Sigmoid colon (tissue), 6 donors: ENCODE measurements at regions not wholly inside any gene's neighbourhood (a gene's known extent, or its start where the extent isn't known, plus 50 kb on each side); places are given as distances from the start of the nearest gene placed in this dataset.
A peak's percentile ranks its signal among the peaks of the same experiment; 100 is the strongest.

Source experiments
- DNase-seq: peaks from one replicate; pipeline ENCODE4 v3.0.0-alpha.2; 2019
- H3K27ac ChIP-seq, 4 donors: fragments of 200-600 bp; sonication (generic); one replicate each; pipeline ENCODE4 v1.5.1; 2016 to 2019; ENCODE audit warnings: mild to moderate bottlenecking in 1 of 4
- H3K27me3 ChIP-seq, 3 donors: fragments of 200-600 bp; sonication (generic); one replicate each; pipeline ENCODE4 v1.5.1; 2019; ENCODE audit warnings: mild to moderate bottlenecking in 1 of 3
- H3K36me3 ChIP-seq, 4 donors: fragments of 200-600 bp; sonication (generic); one replicate each; pipeline ENCODE4 v1.5.1; 2016 to 2019
- H3K4me1 ChIP-seq, 4 donors: fragments of 200-600 bp; sonication (generic); one replicate each; pipeline ENCODE4 v1.5.1; 2017 to 2019
- H3K4me3 ChIP-seq, 4 donors: fragments of 200-600 bp; sonication (generic); one replicate each; pipeline ENCODE4 v1.5.1; 2017 to 2019; ENCODE audit warnings: mild to moderate bottlenecking in 2 of 4, moderate library complexity in 1 of 4
- H3K9me3 ChIP-seq, 4 donors: fragments of 200-600 bp in 3 of 4; sonication (generic) in 3 of 4; one replicate each; pipeline versions ENCODE4 v1.5.1 to v1.6.1; 2013 to 2019
- CTCF ChIP-seq, 4 experiments: fragments of 450-650 bp in 3 of 4; fragments of 200-600 bp in 1 of 4; IDR thresholded peaks; one replicate each; pipeline ENCODE4 v1.5.1; 2016 to 2019; ENCODE audit warnings: antibody characterized with exemption in 4 of 4, mild to moderate bottlenecking in 3 of 4, moderate library complexity in 2 of 4
- EP300 ChIP-seq, 4 donors: sonication (generic); formaldehyde crosslinking; IDR thresholded peaks; one replicate each; pipeline ENCODE4 v1.6.1; 2017; ENCODE audit warnings: antibody characterized with exemption in 4 of 4
- POLR2A ChIP-seq, 2 donors: fragments of 450-650 bp; IDR thresholded peaks; one replicate each; pipeline ENCODE4 v1.6.1; 2016; ENCODE audit warnings: antibody characterized with exemption in 2 of 2, mild to moderate bottlenecking in 2 of 2, moderate library complexity in 2 of 2
- POLR2AphosphoS5 ChIP-seq, 4 donors: sonication (generic); formaldehyde crosslinking; IDR thresholded peaks; one replicate each; pipeline ENCODE4 v1.6.1; 2017; ENCODE audit warnings: antibody characterized with exemption in 4 of 4
- WGBS, 2 donors: extraction: QIAGEN DNeasy Blood & Tissue Kit; methylation state at CpG; one replicate each; pipeline ENCODE4 v1.1.7; 2013; 5-methylcytosine and 5-hydroxymethylcytosine counted together
- intact Hi-C: fragments of 100-400 bp; cut with DNase I; formaldehyde crosslinking; loops from one replicate; pipeline ENCODE4 v1.15.1; 2023
- donor health status: healthy with polysubstance abuse.
- donor health status: healthy.

GRCh38 chr3:152778022-152778421 is 56.9 kb upstream of the P2RY1 start:
- intact Hi-C loops = no loop called here
- no peaks in the 10 kb centered on the region for H3K36me3 ChIP-seq
- 88 to 93% methylated on average over 2 of the region's 2 CpGs for WGBS, 2 donors
- TF ChIP-seq POLR2AphosphoS5 (IDR thresholded peaks at IDR 0.05) (peak; percentile 25 to 64 (median 44)), CTCF (IDR thresholded peaks at IDR 0.05) (no peak)
- no peak for DNase-seq
- H3K4me1 ChIP-seq = no peaks in the 10 kb centered on the region
- H3K4me3 ChIP-seq = no peak overlapping the region
- H3K9me3 ChIP-seq = no peaks in the 10 kb centered on the region
- no peaks in the 10 kb centered on the region for H3K27me3 ChIP-seq
- H3K27ac ChIP-seq = peak overlapping the region in 2 of 4 donors; percentile 39 to 42

GRCh38 chr3:152779653-152780052 is 55.3 kb upstream of the P2RY1 start:
- H3K27ac ChIP-seq = peak overlapping the region in 2 of 4 donors; percentile 29 to 33

GRCh38 chr3:152780553-152780952 is 54.4 kb upstream of the P2RY1 start:
- no peaks in the 10 kb centered on the region for H3K4me1 ChIP-seq
- no peaks in the 10 kb centered on the region for H3K36me3 ChIP-seq
- intact Hi-C loops = no loop called here
- H3K4me3 ChIP-seq = no peak overlapping the region
- peak overlapping the region in 2 of 4 donors; percentile 29 to 33 for H3K27ac ChIP-seq
- no peak for TF ChIP-seq CTCF (IDR thresholded peaks at IDR 0.05)
- DNase-seq = no peak
- 91 to 93% methylated on average over 2 of the region's 2 CpGs for WGBS, 2 donors
- no peaks in the 10 kb centered on the region for H3K27me3 ChIP-seq
- no peaks in the 10 kb centered on the region for H3K9me3 ChIP-seq

More at GRCh38 chr3:152779653-152780052, 55.3 kb upstream of the P2RY1 start:
- WGBS, 2 donors = 73 to 83% methylated on average over 2 of the region's 2 CpGs
- no peaks in the 10 kb centered on the region for H3K9me3 ChIP-seq
- H3K4me1 ChIP-seq = no peaks in the 10 kb centered on the region
- intact Hi-C loops = no loop called here
- H3K4me3 ChIP-seq = no peak overlapping the region
- TF ChIP-seq POLR2A (IDR thresholded peaks at IDR 0.05) (no peak), POLR2AphosphoS5 (IDR thresholded peaks at IDR 0.05) (no peak), EP300 (IDR thresholded peaks at IDR 0.05) (no peak), CTCF (IDR thresholded peaks at IDR 0.05) (no peak)
- DNase-seq = no peak
- no peaks in the 10 kb centered on the region for H3K36me3 ChIP-seq
- no peaks in the 10 kb centered on the region for H3K27me3 ChIP-seq

- H3K4me3 ChIP-seq = no peak overlapping the region
- H3K36me3 ChIP-seq = no peaks in the 10 kb centered on the region
- no peak for DNase-seq
- no peak for TF ChIP-seq POLR2AphosphoS5 (IDR thresholded peaks at IDR 0.05)
- no peak for TF ChIP-seq EP300 (IDR thresholded peaks at IDR 0.05)
- no peak for TF ChIP-seq POLR2A (IDR thresholded peaks at IDR 0.05)
- TF ChIP-seq CTCF (IDR thresholded peaks at IDR 0.05) = no peak
- H3K27ac ChIP-seq = no peak overlapping the region
- 91 to 92% methylated on average over 4 of the region's 4 CpGs for WGBS, 2 donors
- H3K27me3 ChIP-seq = no peaks in the 10 kb centered on the region
- intact Hi-C loops = no loop called here
- no peaks in the 10 kb centered on the region for H3K9me3 ChIP-seq
- H3K4me1 ChIP-seq = no peaks in the 10 kb centered on the region
Observed at GRCh38 chr3:152785051-152785450, 49.9 kb upstream of the P2RY1 start.
